ENCODE measurements at regions not wholly inside any gene's neighbourhood (a gene's known extent, or its start where the extent isn't known, plus 50 kb on each side); places are given as distances from the start of the nearest gene placed in this dataset.
A peak's percentile ranks its signal among the peaks of the same experiment; 100 is the strongest.

- TF ChIP-seq KMT2A (CRISPR knock-in tag; IDR thresholded peaks at IDR 0.05) (no peak), FLYWCH1 (CRISPR knock-in tag; IDR thresholded peaks at IDR 0.05) (no peak), HNF4G (IDR thresholded peaks at IDR 0.05; ENCODE audit: borderline replicate concordance, low read depth, low read length) (peak; percentile 33; the same call in 1 of the 2 replicates), HNF4G (CRISPR knock-in tag; IDR thresholded peaks at IDR 0.05; ENCODE audit: borderline replicate concordance, low read depth) (no peak), ZBTB7A (CRISPR knock-in tag; IDR thresholded peaks at IDR 0.05) (0 out of 2 replicates have a peak, but pooled peaks have one; percentile 19), ZNF512 (CRISPR knock-in tag; IDR thresholded peaks at IDR 0.05) (peak; percentile 31; the same call in 1 of the 2 replicates), ZNF441 (CRISPR knock-in tag; IDR thresholded peaks at IDR 0.05; ENCODE audit: borderline replicate concordance) (no peak), FOXA1 (IDR thresholded peaks at IDR 0.05) (no peak), FOXA1 (CRISPR knock-in tag; IDR thresholded peaks at IDR 0.05) (peak; percentile 72), ZSCAN25 (CRISPR knock-in tag; IDR thresholded peaks at IDR 0.05) (peak; percentile 95), SIN3A (IDR thresholded peaks at IDR 0.05; ENCODE audit: borderline replicate concordance, low read depth, low read length) (no peak), RFXAP (CRISPR knock-in tag; IDR thresholded peaks at IDR 0.05; ENCODE audit: borderline replicate concordance) (peak; percentile 33; the same call in 1 of the 2 replicates), EEA1 (CRISPR knock-in tag; IDR thresholded peaks at IDR 0.05; ENCODE audit: borderline replicate concordance) (no peak; the same call in 1 of the 2 replicates), XRCC5 (optimal IDR thresholded peaks at IDR 0.05; ENCODE audit: low read length) (peak; percentile 99), MAFF (IDR thresholded peaks at IDR 0.05; ENCODE audit: low read depth, low read length) (no peak), SIX4 (CRISPR knock-in tag; IDR thresholded peaks at IDR 0.05) (peak; percentile 50; the same call in 1 of the 2 replicates), ZNF841 (CRISPR knock-in tag; IDR thresholded peaks at IDR 0.05; ENCODE audit: borderline replicate concordance) (no peak), ARID4A (CRISPR knock-in tag; IDR thresholded peaks at IDR 0.05; ENCODE audit: borderline replicate concordance) (peak; percentile 77)
- TF ChIP-seq, protein P1, sequence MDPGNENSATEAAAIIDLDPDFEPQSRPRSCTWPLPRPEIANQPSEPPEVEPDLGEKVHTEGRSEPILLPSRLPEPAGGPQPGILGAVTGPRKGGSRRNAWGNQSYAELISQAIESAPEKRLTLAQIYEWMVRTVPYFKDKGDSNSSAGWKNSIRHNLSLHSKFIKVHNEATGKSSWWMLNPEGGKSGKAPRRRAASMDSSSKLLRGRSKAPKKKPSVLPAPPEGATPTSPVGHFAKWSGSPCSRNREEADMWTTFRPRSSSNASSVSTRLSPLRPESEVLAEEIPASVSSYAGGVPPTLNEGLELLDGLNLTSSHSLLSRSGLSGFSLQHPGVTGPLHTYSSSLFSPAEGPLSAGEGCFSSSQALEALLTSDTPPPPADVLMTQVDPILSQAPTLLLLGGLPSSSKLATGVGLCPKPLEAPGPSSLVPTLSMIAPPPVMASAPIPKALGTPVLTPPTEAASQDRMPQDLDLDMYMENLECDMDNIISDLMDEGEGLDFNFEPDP (CRISPR knock-in tag; conservative IDR thresholded peaks at IDR 0.05): 0 out of 2 replicates have a peak, but pooled peaks have one; percentile 70
- TF ChIP-seq, protein P2, sequence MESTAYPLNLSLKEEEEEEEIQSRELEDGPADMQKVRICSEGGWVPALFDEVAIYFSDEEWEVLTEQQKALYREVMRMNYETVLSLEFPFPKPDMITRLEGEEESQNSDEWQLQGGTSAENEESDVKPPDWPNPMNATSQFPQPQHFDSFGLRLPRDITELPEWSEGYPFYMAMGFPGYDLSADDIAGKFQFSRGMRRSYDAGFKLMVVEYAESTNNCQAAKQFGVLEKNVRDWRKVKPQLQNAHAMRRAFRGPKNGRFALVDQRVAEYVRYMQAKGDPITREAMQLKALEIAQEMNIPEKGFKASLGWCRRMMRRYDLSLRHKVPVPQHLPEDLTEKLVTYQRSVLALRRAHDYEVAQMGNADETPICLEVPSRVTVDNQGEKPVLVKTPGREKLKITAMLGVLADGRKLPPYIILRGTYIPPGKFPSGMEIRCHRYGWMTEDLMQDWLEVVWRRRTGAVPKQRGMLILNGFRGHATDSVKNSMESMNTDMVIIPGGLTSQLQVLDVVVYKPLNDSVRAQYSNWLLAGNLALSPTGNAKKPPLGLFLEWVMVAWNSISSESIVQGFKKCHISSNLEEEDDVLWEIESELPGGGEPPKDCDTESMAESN (CRISPR knock-in tag; conservative IDR thresholded peaks at IDR 0.05): peak; percentile 86
These were observed 86.2 kb downstream of the VEGFA start (continued) for GRCh38 chr6:43856005-43856765.
